ENCODE measurements at regions not wholly inside any gene's neighbourhood (a gene's known extent, or its start where the extent isn't known, plus 50 kb on each side); places are given as distances from the start of the nearest gene placed in this dataset.

GRCh38 chr11:19592842-19593241 is 119.8 kb upstream of the NAV2 start:
- H3K4me1 ChIP-seq (replicated peaks), result no peaks in the 10 kb centered on the region
- no peak for DNase-seq (ENCODE audit: low spot score)

GRCh38 chr11:19589567-19590260 is 122.9 kb upstream of the NAV2 start:
- Histone ChIP-seq H3K4me3 (no peak overlapping the region), H3K4me1 (replicated peaks) (no peaks in the 10 kb centered on the region), H3K27me3 (replicated peaks; ENCODE audit: insufficient read depth) (no peaks in the 10 kb centered on the region), H3K9me3 (no peaks in the 10 kb centered on the region), H3K36me3 (no peaks in the 10 kb centered on the region), H3K27ac (no peak overlapping the region)
- 84% methylated on average over 10 of the region's 10 CpGs for WGBS
- DNase-seq (ENCODE audit: low spot score), result no peak
- intact Hi-C loops (cut with DNase I), result no loop called here
- TF ChIP-seq POLR2AphosphoS5 (IDR thresholded peaks at IDR 0.05) (no peak), POLR2A (IDR thresholded peaks at IDR 0.05) (no peak), CTCF (IDR thresholded peaks at IDR 0.05) (no peak)

More at GRCh38 chr11:19592842-19593241, 119.8 kb upstream of the NAV2 start:
- WGBS, result 75% methylated on average over 2 of the region's 2 CpGs
- intact Hi-C loops (cut with DNase I), result no loop called here
- H3K27me3 ChIP-seq (replicated peaks; ENCODE audit: insufficient read depth), result no peaks in the 10 kb centered on the region
- no peaks in the 10 kb centered on the region for H3K36me3 ChIP-seq
- H3K27ac ChIP-seq, result no peak overlapping the region
- no peak overlapping the region for H3K4me3 ChIP-seq
- H3K9me3 ChIP-seq, result no peaks in the 10 kb centered on the region
- TF ChIP-seq CTCF (IDR thresholded peaks at IDR 0.05), result no peak

- no peaks in the 10 kb centered on the region for H3K27me3 ChIP-seq (replicated peaks; ENCODE audit: insufficient read depth)
- TF ChIP-seq POLR2A (IDR thresholded peaks at IDR 0.05) (no peak), CTCF (IDR thresholded peaks at IDR 0.05) (no peak), POLR2AphosphoS5 (IDR thresholded peaks at IDR 0.05) (no peak)
- H3K36me3 ChIP-seq, result no peaks in the 10 kb centered on the region
- intact Hi-C loops (cut with DNase I), result no loop called here
- H3K4me3 ChIP-seq, result no peak overlapping the region
- no peak for DNase-seq (ENCODE audit: low spot score)
- WGBS, result 100% methylated on average over 1 of the region's 1 CpG
- H3K27ac ChIP-seq, result no peak overlapping the region
- no peaks in the 10 kb centered on the region for H3K4me1 ChIP-seq (replicated peaks)
- H3K9me3 ChIP-seq, result no peaks in the 10 kb centered on the region
These were observed 124.7 kb upstream of the NAV2 start for GRCh38 chr11:19587979-19588378.

GRCh38 chr11:19580646-19581045 is 132.0 kb upstream of the NAV2 start:
- no peak for DNase-seq (ENCODE audit: low spot score)
- Histone ChIP-seq H3K4me1 (replicated peaks) (peaks cover 9% of the 10 kb centered on the region), H3K4me3 (no peak overlapping the region), H3K27me3 (replicated peaks; ENCODE audit: insufficient read depth) (no peaks in the 10 kb centered on the region), H3K36me3 (no peaks in the 10 kb centered on the region), H3K9me3 (no peaks in the 10 kb centered on the region), H3K27ac (no peak overlapping the region)
- WGBS, result 100% methylated on average over 1 of the region's 1 CpG
- no peak for TF ChIP-seq CTCF (IDR thresholded peaks at IDR 0.05)
- no peak for TF ChIP-seq POLR2A (IDR thresholded peaks at IDR 0.05)
- TF ChIP-seq POLR2AphosphoS5 (IDR thresholded peaks at IDR 0.05), result no peak
- intact Hi-C loops (cut with DNase I), result no loop called here

GRCh38 chr11:19579957-19580356 is 132.7 kb upstream of the NAV2 start:
- intact Hi-C loops (cut with DNase I), result loop anchor here (5.0 kb wide), 2 partner anchors 102 to 132 kb away; partner anchors contain the start of gene NAV2
- no peak for TF ChIP-seq CTCF (IDR thresholded peaks at IDR 0.05)
- no peak for TF ChIP-seq POLR2AphosphoS5 (IDR thresholded peaks at IDR 0.05)
- TF ChIP-seq POLR2A (IDR thresholded peaks at IDR 0.05), result no peak
- Histone ChIP-seq H3K27me3 (replicated peaks; ENCODE audit: insufficient read depth) (no peaks in the 10 kb centered on the region), H3K4me3 (no peak overlapping the region), H3K27ac (no peak overlapping the region), H3K36me3 (no peaks in the 10 kb centered on the region), H3K4me1 (replicated peaks) (peaks cover 9% of the 10 kb centered on the region), H3K9me3 (no peaks in the 10 kb centered on the region)
- no peak for DNase-seq (ENCODE audit: low spot score)
- 78% methylated on average over 5 of the region's 5 CpGs for WGBS

Data from prostate gland (tissue), 2 donors.